ENCODE measurements at regions not wholly inside any gene's neighbourhood (a gene's known extent, or its start where the extent isn't known, plus 50 kb on each side); places are given as distances from the start of the nearest gene placed in this dataset.
A peak's percentile ranks its signal among the peaks of the same experiment; 100 is the strongest.

GRCh38 chr2:20562540-20563225, 88.2 kb downstream of the HS1BP3 start:
- no peak overlapping the region for H3K18ac ChIP-seq (ENCODE audit: extremely low read depth, low read length)
- H3K9me3 ChIP-seq (ENCODE audit: insufficient read depth in 2 of 2, low read depth in 1 of 2, low read length in 1 of 2) = no peaks in the 10 kb centered on the region
- ChIA-PET POLR2A (ENCODE audit: partially characterized antibody) (interaction anchor here (0.6 to 2.3 kb wide), 6 partner anchors 15 to 116 kb away, joined by 3 to 18 read pairs (median 5); partner anchors contain the start of gene RHOB), CTCF (ENCODE audit: partially characterized antibody) (interaction anchor here (0.7 to 3.9 kb wide), 36 partner anchors 9 to 150 kb away, joined by 3 to 21 read pairs (median 4); partner anchors contain the start of gene HS1BP3)
- H3K79me2 ChIP-seq (ENCODE audit: control insufficient read depth in 1 of 2, insufficient read depth in 2 of 2, low read length in 2 of 2) = no peaks in the 10 kb centered on the region
- peaks cover 9 to 20% (median 12%) of the 10 kb centered on the region in 4 experiments for H3K4me1 ChIP-seq (replicated peaks in 1 of 4; ENCODE audit: control insufficient read depth in 3 of 4, insufficient read depth in 4 of 4, low read length in 3 of 4)
- H3K36me3 ChIP-seq (ENCODE audit: control insufficient read depth in 2 of 4, insufficient read depth in 4 of 4, low read length in 3 of 4) = no peaks in the 10 kb centered on the region
- H3K56ac ChIP-seq (replicated peaks; ENCODE audit: insufficient read length, low read depth, low read length) = no peak overlapping the region
- FAIRE-seq (no peak), DNase-seq (ENCODE audit: low read depth in 1 of 2, low spot score in 2 of 2) (no peak)
- no peak overlapping the region for H4K5ac ChIP-seq (ENCODE audit: insufficient read length, low read depth, low read length)
- H4K20me1 ChIP-seq (replicated peaks in 1 of 2; ENCODE audit: control insufficient read depth in 1 of 2, insufficient read depth in 2 of 2, low read length in 2 of 2) = no peaks in the 10 kb centered on the region
- H2AFZ ChIP-seq (ENCODE audit: low read length) = no peak overlapping the region
- H3K9ac ChIP-seq (replicated peaks in 1 of 4; ENCODE audit: extremely low read depth in 1 of 4, low read depth in 3 of 4, low read length in 3 of 4) = no peak overlapping the region
- H3K4me3 ChIP-seq (ENCODE audit: extremely low read depth in 1 of 4, insufficient read depth in 2 of 4, low read depth in 3 of 4, low read length in 4 of 4) = no peak overlapping the region
- peaks cover 4% of the 10 kb centered on the region; the same call in 1 of the 2 replicates for H3K23me2 ChIP-seq (ENCODE audit: low read depth, low read length)
- H4K91ac ChIP-seq (replicated peaks; ENCODE audit: insufficient read length, low read length) = no peak overlapping the region
- H3K4me2 ChIP-seq (ENCODE audit: insufficient read depth in 1 of 2, low read depth in 2 of 2, low read length in 2 of 2) = no peak overlapping the region; a peak in 1 of 4 replicates
- H2BK120ac ChIP-seq (replicated peaks; ENCODE audit: low read depth, low read length) = no peak overlapping the region
- no peak overlapping the region for H2BK5ac ChIP-seq (ENCODE audit: low read depth, low read length)
- H2BK15ac ChIP-seq (ENCODE audit: low read length) = no peak overlapping the region
- H2AK5ac ChIP-seq (ENCODE audit: low read depth, low read length) = no peak overlapping the region
- H3K4ac ChIP-seq (replicated peaks; ENCODE audit: insufficient read length, low read depth, low read length) = no peak overlapping the region
- 80 to 100% methylated on average over 1 to 14 of the region's 14 CpGs for WGBS, 2 experiments (ENCODE audit: extremely low coverage in 1 of 2, insufficient coverage in 1 of 2, insufficient read length in 1 of 2, insufficient replicate concordance in 2 of 2, low coverage in 1 of 2, low lambda C conversion rate in 2 of 2, missing lambda C conversion rate in 1 of 2)
- H3K23ac ChIP-seq (ENCODE audit: insufficient read length) = no peak overlapping the region
- no peak overlapping the region for H3K14ac ChIP-seq (ENCODE audit: insufficient read length)
- H3K27ac ChIP-seq (ENCODE audit: low read depth, low read length) = no peak overlapping the region
- H2BK12ac ChIP-seq (ENCODE audit: low read depth, low read length) = peak overlapping the region; percentile 83
- no peaks in the 10 kb centered on the region; a peak in 2 of 7 replicates for H3K27me3 ChIP-seq (replicated peaks in 1 of 4; ENCODE audit: control insufficient read depth in 3 of 4, extremely low read depth in 1 of 4, insufficient read depth in 3 of 4, low read length in 3 of 4)
- H3K79me1 ChIP-seq (ENCODE audit: low read depth, low read length) = no peaks in the 10 kb centered on the region
- H2BK20ac ChIP-seq (ENCODE audit: low read length) = 0 out of 2 replicates have a peak overlapping the region, but pooled peaks have one; percentile 21
- H4K8ac ChIP-seq (ENCODE audit: extremely low read depth, insufficient read depth, low read length) = no peak overlapping the region
- TF ChIP-seq E2F6 (IDR thresholded peaks at IDR 0.05) = peak; percentile 65; the same call in 1 of the 2 replicates
- no peak for TF ChIP-seq YY1 (IDR thresholded peaks at IDR 0.05; ENCODE audit: low read depth, low read length)
- TF ChIP-seq TBP (IDR thresholded peaks at IDR 0.05; ENCODE audit: low read depth, low read length) = no peak
- TF ChIP-seq SUZ12 (IDR thresholded peaks at IDR 0.05; ENCODE audit: low read length) = no peak
- TF ChIP-seq SIN3A (conservative IDR thresholded peaks at IDR 0.05 in 1 of 2, IDR thresholded peaks at IDR 0.05 in 1 of 2; ENCODE audit: low read depth in 1 of 2, low read length in 2 of 2) = no peak
- no peak for TF ChIP-seq ATF2 (IDR thresholded peaks at IDR 0.05; ENCODE audit: low read length)
- no peak for TF ChIP-seq TAF7 (optimal IDR thresholded peaks at IDR 0.05; ENCODE audit: borderline replicate concordance, low read depth, low read length)
